Body of pancreas (tissue), 4 donors: ENCODE measurements at regions not wholly inside any gene's neighbourhood (a gene's known extent, or its start where the extent isn't known, plus 50 kb on each side); places are given as distances from the start of the nearest gene placed in this dataset.

ENCODE experiments used
- POLR2A ChIP-seq, 3 donors: fragments of 450-650 bp; IDR thresholded peaks; one replicate each; pipeline ENCODE4 v1.6.1; 2016; ENCODE audit warnings: antibody characterized with exemption in 3 of 3, mild to moderate bottlenecking in 2 of 3
- TF ChIP-seq, protein P1 (sequence below), 7 experiments: fragments of 450-650 bp in 4 of 7; fragments of 200-600 bp in 3 of 7; sonication (generic) in 3 of 7; IDR thresholded peaks; one replicate each; pipeline ENCODE4 v1.5.1; 2016 to 2019; ENCODE audit warnings: antibody characterized with exemption in 7 of 7

DNA sequence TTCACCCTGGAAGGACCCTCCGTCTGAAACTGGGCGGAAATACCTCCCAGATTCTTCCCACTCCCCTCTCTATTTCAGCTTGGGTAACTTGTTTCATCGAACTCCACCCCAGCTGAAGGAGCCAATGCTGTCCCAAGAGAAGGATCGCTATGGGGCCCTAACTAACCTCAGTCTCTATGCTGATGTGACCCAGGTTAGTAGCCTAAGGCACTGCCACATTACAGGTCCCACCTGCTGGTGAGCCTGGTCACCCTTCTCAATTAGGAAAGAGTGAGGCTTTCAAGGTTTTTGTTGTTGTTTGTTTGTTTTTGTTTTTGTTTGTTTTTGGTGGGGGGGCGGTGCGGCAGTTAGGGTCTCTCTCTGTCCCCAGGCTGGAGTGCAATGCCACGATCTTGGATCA, 168.4 kb downstream of the OR2B2 start:
- TF ChIP-seq, protein P1, sequence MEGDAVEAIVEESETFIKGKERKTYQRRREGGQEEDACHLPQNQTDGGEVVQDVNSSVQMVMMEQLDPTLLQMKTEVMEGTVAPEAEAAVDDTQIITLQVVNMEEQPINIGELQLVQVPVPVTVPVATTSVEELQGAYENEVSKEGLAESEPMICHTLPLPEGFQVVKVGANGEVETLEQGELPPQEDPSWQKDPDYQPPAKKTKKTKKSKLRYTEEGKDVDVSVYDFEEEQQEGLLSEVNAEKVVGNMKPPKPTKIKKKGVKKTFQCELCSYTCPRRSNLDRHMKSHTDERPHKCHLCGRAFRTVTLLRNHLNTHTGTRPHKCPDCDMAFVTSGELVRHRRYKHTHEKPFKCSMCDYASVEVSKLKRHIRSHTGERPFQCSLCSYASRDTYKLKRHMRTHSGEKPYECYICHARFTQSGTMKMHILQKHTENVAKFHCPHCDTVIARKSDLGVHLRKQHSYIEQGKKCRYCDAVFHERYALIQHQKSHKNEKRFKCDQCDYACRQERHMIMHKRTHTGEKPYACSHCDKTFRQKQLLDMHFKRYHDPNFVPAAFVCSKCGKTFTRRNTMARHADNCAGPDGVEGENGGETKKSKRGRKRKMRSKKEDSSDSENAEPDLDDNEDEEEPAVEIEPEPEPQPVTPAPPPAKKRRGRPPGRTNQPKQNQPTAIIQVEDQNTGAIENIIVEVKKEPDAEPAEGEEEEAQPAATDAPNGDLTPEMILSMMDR (IDR thresholded peaks at IDR 0.05): no peak
- no peak for TF ChIP-seq POLR2A (IDR thresholded peaks at IDR 0.05)
